Activated naive CD8-positive, alpha-beta T cell treated with anti-CD3 and anti-CD28 coated beads, Interleukin-2, amount 50 U/mL, for 24 hours (primary cell): ENCODE measurements at regions not wholly inside any gene's neighbourhood (a gene's known extent, or its start where the extent isn't known, plus 50 kb on each side); places are given as distances from the start of the nearest gene placed in this dataset.
"Not testable (repeated sequence)": the region's sequence is repeated elsewhere in the genome, so short reads cannot be mapped to it uniquely, and the experiment has no call there.

Experiments
- ATAC-seq: fragments of 150-1000 bp; cut with Tn5 transposase; one replicate; pipeline ENCODE4 v1.10.0; 2021
- DNase-seq: peaks from one replicate; pipeline ENCODE4 v3.0.0; 2021
- H3K27ac Mint-ChIP-seq: one replicate; pipeline ENCODE4 v1.8.0; 2021; ENCODE audit warnings: mild to moderate bottlenecking, mixed read lengths
- H3K27me3 Mint-ChIP-seq: one replicate; pipeline ENCODE4 v1.8.0; 2021; ENCODE audit warnings: mixed read lengths
- H3K36me3 Mint-ChIP-seq: one replicate; pipeline ENCODE4 v1.8.0; 2021; ENCODE audit warnings: low read depth, mixed read lengths
- H3K4me1 Mint-ChIP-seq: one replicate; pipeline ENCODE4 v1.8.0; 2021; ENCODE audit warnings: mixed read lengths
- H3K4me3 Mint-ChIP-seq: one replicate; pipeline ENCODE4 v1.8.0; 2021; ENCODE audit warnings: mild to moderate bottlenecking, moderate library complexity, mixed read lengths
- H3K9me3 Mint-ChIP-seq: one replicate; pipeline ENCODE4 v1.8.0; 2021; ENCODE audit warnings: mixed read lengths

- not testable (repeated sequence) for H3K36me3 Mint-ChIP-seq, H3K4me3 Mint-ChIP-seq, H3K27ac Mint-ChIP-seq, H3K4me1 Mint-ChIP-seq, H3K9me3 Mint-ChIP-seq, ATAC-seq, DNase-seq, H3K27me3 Mint-ChIP-seq
These were observed 206.3 kb downstream of the SLC38A4 start for GRCh38 chr12:46619474-46619873.

DNA sequence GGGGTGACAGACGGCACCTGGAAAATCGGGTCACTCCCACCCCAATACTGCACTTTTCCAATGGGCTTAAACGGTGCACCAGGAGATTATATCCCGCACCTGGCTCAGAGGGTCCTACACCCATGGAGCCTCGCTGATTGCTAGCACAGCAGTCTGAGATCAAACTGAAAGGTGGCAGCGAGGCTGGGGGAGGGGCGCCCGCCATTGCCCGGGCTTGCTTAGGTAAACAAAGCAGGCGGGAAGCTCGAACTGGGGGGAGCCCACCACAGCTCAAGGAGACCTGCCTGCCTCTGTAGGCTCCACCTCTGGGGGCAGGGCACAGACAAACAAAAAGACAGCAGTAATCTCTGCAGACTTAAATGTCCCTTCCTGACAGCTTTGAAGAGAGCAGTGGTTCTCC is 208.1 kb downstream of the SLC38A4 start:
- H3K4me3 Mint-ChIP-seq, ATAC-seq, H3K27ac Mint-ChIP-seq, H3K4me1 Mint-ChIP-seq, DNase-seq, H3K27me3 Mint-ChIP-seq, H3K36me3 Mint-ChIP-seq, H3K9me3 Mint-ChIP-seq: not testable (repeated sequence)

DNA sequence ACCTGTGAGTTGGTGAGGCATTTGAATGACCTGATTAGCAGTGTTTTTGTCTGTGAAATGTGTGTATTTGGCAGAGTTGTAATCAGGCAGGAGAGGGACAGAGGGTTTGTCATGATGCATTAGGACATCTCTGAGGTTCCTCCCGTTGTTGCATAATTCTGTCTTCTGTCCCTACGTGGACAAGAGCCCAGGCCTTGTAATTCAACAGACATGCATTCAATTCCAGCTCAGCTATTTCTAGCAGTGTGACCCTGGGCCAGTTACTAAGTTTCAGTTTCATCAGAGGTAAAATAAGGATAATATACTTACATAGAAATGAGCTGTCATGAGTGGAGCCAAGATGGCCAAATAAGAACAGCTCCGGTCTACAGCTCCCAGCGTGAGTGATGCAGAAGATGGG is 208.6 kb downstream of the SLC38A4 start:
- H3K4me1 Mint-ChIP-seq: peaks cover 3% of the 10 kb centered on the region
- DNase-seq: no peak

GRCh38 chr12:46610754-46611153 is 215.0 kb downstream of the SLC38A4 start:
- Mint-ChIP-seq H3K4me3 (no peak overlapping the region), H3K36me3 (peaks cover 5% of the 10 kb centered on the region), H3K27ac (no peak overlapping the region), H3K27me3 (no peaks in the 10 kb centered on the region), H3K4me1 (peaks cover 31% of the 10 kb centered on the region), H3K9me3 (peaks cover 13% of the 10 kb centered on the region)
- DNase-seq: no peak
- ATAC-seq: no peak

More for the DNA sequence above, 208.6 kb downstream of the SLC38A4 start:
- H3K27ac Mint-ChIP-seq: no peak overlapping the region
- ATAC-seq: no peak
- no peak overlapping the region for H3K4me3 Mint-ChIP-seq
- peaks cover 6% of the 10 kb centered on the region for H3K36me3 Mint-ChIP-seq
- no peaks in the 10 kb centered on the region for H3K27me3 Mint-ChIP-seq
- H3K9me3 Mint-ChIP-seq: peaks cover 9% of the 10 kb centered on the region

- H3K36me3 Mint-ChIP-seq: peaks cover 7% of the 10 kb centered on the region
- ATAC-seq (no peak), DNase-seq (no peak)
- H3K27ac Mint-ChIP-seq: no peak overlapping the region
- no peak overlapping the region for H3K4me3 Mint-ChIP-seq
- H3K9me3 Mint-ChIP-seq: peaks cover 19% of the 10 kb centered on the region
- H3K4me1 Mint-ChIP-seq: peaks cover 31% of the 10 kb centered on the region
- no peaks in the 10 kb centered on the region for H3K27me3 Mint-ChIP-seq
These were observed 216.1 kb downstream of the SLC38A4 start for GRCh38 chr12:46609674-46610073.

DNA sequence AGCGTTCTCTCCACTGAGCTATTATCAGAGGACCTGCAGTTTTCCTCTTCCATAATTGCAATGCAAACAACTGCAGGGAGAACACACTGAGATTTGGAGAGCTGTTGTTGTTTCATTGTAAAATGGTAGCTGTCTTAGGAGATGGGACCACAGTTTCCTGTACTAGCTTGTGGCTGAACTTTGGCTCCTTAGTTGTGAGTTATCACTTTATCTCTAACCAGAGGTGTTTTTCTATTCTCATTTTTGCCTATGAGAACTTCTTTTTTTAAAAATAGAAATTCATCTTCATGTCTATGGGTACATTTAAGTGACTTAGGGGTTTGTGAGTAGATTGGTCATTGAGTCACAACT is 216.5 kb downstream of the SLC38A4 start:
- ATAC-seq: peak; percentile 65

GRCh38 chr12:46608431-46609272 is 217.1 kb downstream of the SLC38A4 start:
- Mint-ChIP-seq H3K4me3 (no peak overlapping the region), H3K36me3 (peaks cover 7% of the 10 kb centered on the region), H3K27me3 (no peaks in the 10 kb centered on the region), H3K9me3 (peaks cover 22% of the 10 kb centered on the region), H3K4me1 (peaks cover 31% of the 10 kb centered on the region), H3K27ac (no peak overlapping the region)
- DNase-seq (no peak), ATAC-seq (no peak)

More for the DNA sequence above, 216.5 kb downstream of the SLC38A4 start:
- Mint-ChIP-seq H3K27me3 (no peaks in the 10 kb centered on the region), H3K9me3 (peaks cover 22% of the 10 kb centered on the region), H3K4me3 (no peak overlapping the region), H3K4me1 (peaks cover 31% of the 10 kb centered on the region), H3K27ac (no peak overlapping the region), H3K36me3 (peaks cover 7% of the 10 kb centered on the region)
- DNase-seq: no peak

DNA sequence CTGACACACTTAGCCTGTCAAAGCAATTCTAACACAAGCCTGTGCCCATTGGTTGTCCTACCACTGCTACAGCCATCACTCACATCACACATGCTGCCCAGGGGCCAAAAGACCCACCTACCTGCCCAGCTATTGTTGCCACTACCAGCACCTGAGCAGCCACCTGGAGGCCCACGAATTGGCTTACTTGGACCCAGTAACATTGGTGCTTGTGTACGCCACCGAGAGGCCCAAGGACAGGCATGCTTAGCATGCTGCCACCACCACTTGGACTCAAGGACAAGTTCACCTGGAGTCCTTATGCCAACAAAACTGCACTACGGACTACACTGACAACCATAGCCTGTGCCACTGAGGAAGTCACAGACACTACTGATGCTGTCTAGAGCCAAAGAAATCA is 221.1 kb downstream of the SLC38A4 start:
- Mint-ChIP-seq H3K27me3 (no peaks in the 10 kb centered on the region), H3K27ac (no peak overlapping the region), H3K36me3 (peaks cover 16% of the 10 kb centered on the region), H3K4me1 (peaks cover 16% of the 10 kb centered on the region), H3K4me3 (no peak overlapping the region), H3K9me3 (peaks cover 48% of the 10 kb centered on the region)
- DNase-seq (no peak), ATAC-seq (no peak)

- Mint-ChIP-seq H3K36me3 (peaks cover 16% of the 10 kb centered on the region), H3K9me3 (peaks cover 48% of the 10 kb centered on the region), H3K4me3 (no peak overlapping the region), H3K4me1 (peaks cover 8% of the 10 kb centered on the region), H3K27ac (no peak overlapping the region), H3K27me3 (no peaks in the 10 kb centered on the region)
- DNase-seq (no peak), ATAC-seq (no peak)
These were observed 221.9 kb downstream of the SLC38A4 start for GRCh38 chr12:46603776-46604456.

- no peaks in the 10 kb centered on the region for H3K27me3 Mint-ChIP-seq
- H3K4me1 Mint-ChIP-seq: no peaks in the 10 kb centered on the region
- no peak overlapping the region for H3K27ac Mint-ChIP-seq
- DNase-seq (no peak), ATAC-seq (no peak)
- peaks cover 47% of the 10 kb centered on the region for H3K9me3 Mint-ChIP-seq
- no peak overlapping the region for H3K4me3 Mint-ChIP-seq
- peaks cover 19% of the 10 kb centered on the region for H3K36me3 Mint-ChIP-seq
These were observed 223.3 kb downstream of the SLC38A4 start for GRCh38 chr12:46602474-46602873.

- H3K4me1 Mint-ChIP-seq: peaks cover 14% of the 10 kb centered on the region
- H3K36me3 Mint-ChIP-seq: peaks cover 6% of the 10 kb centered on the region
- no peak overlapping the region for H3K4me3 Mint-ChIP-seq
- peaks cover 31% of the 10 kb centered on the region for H3K9me3 Mint-ChIP-seq
- DNase-seq (no peak), ATAC-seq (no peak)
- no peaks in the 10 kb centered on the region for H3K27me3 Mint-ChIP-seq
- H3K27ac Mint-ChIP-seq: no peak overlapping the region
These were observed 218.6 kb upstream of the SLC38A2 start for GRCh38 chr12:46590991-46591703.

- ATAC-seq: no peak
- Mint-ChIP-seq H3K36me3 (peaks cover 11% of the 10 kb centered on the region), H3K4me1 (peaks cover 36% of the 10 kb centered on the region), H3K27ac (peak overlapping the region; percentile 17), H3K4me3 (no peak overlapping the region), H3K27me3 (no peaks in the 10 kb centered on the region), H3K9me3 (peaks cover 38% of the 10 kb centered on the region)
- DNase-seq: peak; percentile 13
These were observed 213.5 kb upstream of the SLC38A2 start for GRCh38 chr12:46585854-46586621.

DNA sequence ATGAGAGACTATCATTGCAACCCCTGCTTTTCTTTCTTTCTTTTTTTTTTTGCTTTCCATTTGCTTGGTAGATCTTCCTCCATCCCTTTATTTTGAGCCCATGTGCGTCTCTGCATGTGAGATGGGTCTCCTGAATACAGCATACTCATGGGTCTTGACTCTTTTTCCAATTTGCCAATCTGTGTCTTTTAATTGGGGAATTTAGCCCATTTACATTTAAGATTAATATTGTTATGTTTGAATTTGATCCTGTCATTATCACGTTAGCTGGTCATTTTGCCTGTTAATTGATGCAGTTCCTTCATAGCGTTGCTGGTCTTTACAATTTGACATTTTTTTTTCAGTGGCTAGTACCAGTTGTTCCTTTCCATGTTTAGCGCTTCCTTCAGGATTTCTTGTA is 211.5 kb upstream of the SLC38A2 start:
- not testable (repeated sequence) for H3K27ac Mint-ChIP-seq, ATAC-seq, H3K4me3 Mint-ChIP-seq, H3K27me3 Mint-ChIP-seq, DNase-seq
- peaks cover 11% of the 10 kb centered on the region for H3K36me3 Mint-ChIP-seq
- H3K4me1 Mint-ChIP-seq: peaks cover 36% of the 10 kb centered on the region
- peaks cover 34% of the 10 kb centered on the region for H3K9me3 Mint-ChIP-seq

DNA sequence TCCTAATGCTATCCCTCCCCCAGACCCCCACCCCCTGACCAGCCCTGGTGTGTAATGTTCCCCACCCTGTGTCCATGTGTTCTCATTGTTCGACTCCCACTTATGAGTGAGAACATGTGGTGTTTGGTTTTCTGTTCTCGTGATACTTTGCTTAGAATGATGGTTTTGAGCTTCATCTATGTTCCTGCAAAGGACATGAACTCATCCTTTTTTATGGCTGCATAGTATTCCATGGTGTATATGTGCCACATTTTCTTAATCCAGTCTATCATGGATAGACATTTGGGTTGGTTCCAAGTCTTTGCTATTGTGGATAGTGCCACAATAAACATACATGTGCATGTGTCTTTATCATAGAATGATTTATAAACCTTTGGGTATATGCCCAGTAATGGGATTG is 209.4 kb upstream of the SLC38A2 start:
- not testable (repeated sequence) for ATAC-seq, H3K27ac Mint-ChIP-seq, H3K27me3 Mint-ChIP-seq, DNase-seq, H3K4me3 Mint-ChIP-seq
- peaks cover 22% of the 10 kb centered on the region for H3K9me3 Mint-ChIP-seq
- peaks cover 30% of the 10 kb centered on the region for H3K4me1 Mint-ChIP-seq
- H3K36me3 Mint-ChIP-seq: peaks cover 11% of the 10 kb centered on the region
